ENCODE measurements at regions not wholly inside any gene's neighbourhood (a gene's known extent, or its start where the extent isn't known, plus 50 kb on each side); places are given as distances from the start of the nearest gene placed in this dataset.

- H3K4me3 ChIP-seq (ENCODE audit: low read depth, low read length), result no peak overlapping the region
- TF ChIP-seq CTCF (IDR thresholded peaks at IDR 0.05; ENCODE audit: low read depth, low read length), result no peak
Observed at GRCh38 chr7:39882148-39882784, 67.8 kb upstream of the CDK13 start.

- no peak overlapping the region for H3K4me3 ChIP-seq (ENCODE audit: low read depth, low read length)
- no peak for TF ChIP-seq CTCF (IDR thresholded peaks at IDR 0.05; ENCODE audit: low read depth, low read length)
Observed at GRCh38 chr7:39883812-39884390, 66.2 kb upstream of the CDK13 start.

- no peak overlapping the region for H3K4me3 ChIP-seq (ENCODE audit: low read depth, low read length)
Observed at GRCh38 chr7:39888171-39888853, 61.7 kb upstream of the CDK13 start.

GRCh38 chr7:39890411-39890810 is 59.6 kb upstream of the CDK13 start:
- no peak overlapping the region for H3K4me3 ChIP-seq (ENCODE audit: low read depth, low read length)
- TF ChIP-seq CTCF (IDR thresholded peaks at IDR 0.05; ENCODE audit: low read depth, low read length), result no peak

More at GRCh38 chr7:39888171-39888853, 61.7 kb upstream of the CDK13 start:
- no peak for TF ChIP-seq CTCF (IDR thresholded peaks at IDR 0.05; ENCODE audit: low read depth, low read length)

- no peak overlapping the region for H3K4me3 ChIP-seq (ENCODE audit: low read depth, low read length)
- TF ChIP-seq CTCF (IDR thresholded peaks at IDR 0.05; ENCODE audit: low read depth, low read length), result no peak
Observed at GRCh38 chr7:39891894-39892293, 58.2 kb upstream of the CDK13 start.

GRCh38 chr7:39892361-39892760 is 57.7 kb upstream of the CDK13 start:
- no peak overlapping the region for H3K4me3 ChIP-seq (ENCODE audit: low read depth, low read length)
- TF ChIP-seq CTCF (IDR thresholded peaks at IDR 0.05; ENCODE audit: low read depth, low read length), result no peak

GRCh38 chr7:39894904-39895303 is 55.2 kb upstream of the CDK13 start:
- TF ChIP-seq CTCF (IDR thresholded peaks at IDR 0.05; ENCODE audit: low read depth, low read length), result no peak
- H3K4me3 ChIP-seq (ENCODE audit: low read depth, low read length), result no peak overlapping the region

Measured in WI38 (cell line).